ENCODE measurements at regions not wholly inside any gene's neighbourhood (a gene's known extent, or its start where the extent isn't known, plus 50 kb on each side); places are given as distances from the start of the nearest gene placed in this dataset.

DNA sequence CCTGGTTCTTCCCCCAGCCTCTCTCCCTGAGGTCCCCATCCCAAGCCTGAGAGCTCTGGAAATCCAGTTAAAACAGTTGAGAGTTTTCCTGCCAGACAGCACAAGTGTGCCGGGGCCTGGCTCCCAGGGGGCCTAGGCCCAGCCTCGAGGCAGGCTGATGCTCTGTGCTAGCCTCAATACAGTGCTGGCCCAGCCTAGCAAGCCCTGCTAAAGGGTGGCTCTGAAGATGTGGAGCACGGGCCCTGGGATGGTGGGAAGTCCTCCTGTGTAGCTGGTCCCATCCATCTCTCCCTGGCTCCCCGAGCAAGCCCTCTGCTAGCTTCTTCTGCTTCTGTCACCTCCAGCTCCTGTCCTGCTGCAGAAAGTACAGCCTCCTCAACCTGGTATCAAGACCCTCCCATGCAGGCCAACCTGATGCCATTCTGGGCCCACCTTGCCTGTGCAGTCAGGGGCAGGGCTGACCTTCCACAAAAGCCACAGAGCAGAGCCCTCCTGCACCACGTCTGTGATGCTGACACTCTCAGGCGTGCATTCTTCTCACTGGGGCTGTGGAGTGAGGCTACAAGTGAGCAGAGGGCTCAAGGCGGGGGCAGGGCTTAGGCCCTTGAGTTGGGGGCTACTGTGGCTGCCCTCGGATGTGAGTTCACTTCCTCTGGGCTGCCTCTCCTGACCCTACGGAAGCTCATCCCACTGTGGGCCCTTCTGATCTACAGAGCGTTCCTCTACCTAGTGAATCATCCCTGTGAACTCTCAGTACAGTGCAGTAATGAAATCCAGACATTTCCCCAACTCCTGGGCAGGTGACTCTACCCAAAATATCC, 60.1 kb upstream of the LAPTM4A start:
- FAIRE-seq (no peak), DNase-seq (ENCODE audit: low spot score) (no peak)

- FAIRE-seq (no peak), DNase-seq (ENCODE audit: low spot score) (no peak)
Observed at GRCh38 chr2:20110876-20111275, 59.4 kb upstream of the LAPTM4A start.

DNA sequence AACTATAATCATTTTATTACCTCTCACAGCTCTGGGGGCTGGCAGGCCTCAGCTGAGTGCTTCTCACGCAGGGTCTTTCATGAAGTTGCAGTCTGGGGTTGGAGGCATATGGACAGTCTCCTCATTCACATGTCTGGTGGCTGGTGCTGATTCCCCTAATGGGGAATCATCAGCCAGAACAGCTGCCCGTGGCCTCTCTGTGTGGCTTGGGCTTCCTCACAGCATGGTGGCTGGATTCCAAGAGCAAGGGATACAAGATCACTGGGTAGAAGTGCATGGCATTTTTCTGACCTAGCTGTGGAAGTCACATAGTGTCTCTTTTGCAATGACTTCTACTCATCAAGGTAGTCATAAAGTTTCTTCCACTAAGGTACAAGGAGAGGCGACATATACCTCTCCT, 59.0 kb upstream of the LAPTM4A start:
- no peak for FAIRE-seq
- DNase-seq (ENCODE audit: low spot score): no peak

DNA sequence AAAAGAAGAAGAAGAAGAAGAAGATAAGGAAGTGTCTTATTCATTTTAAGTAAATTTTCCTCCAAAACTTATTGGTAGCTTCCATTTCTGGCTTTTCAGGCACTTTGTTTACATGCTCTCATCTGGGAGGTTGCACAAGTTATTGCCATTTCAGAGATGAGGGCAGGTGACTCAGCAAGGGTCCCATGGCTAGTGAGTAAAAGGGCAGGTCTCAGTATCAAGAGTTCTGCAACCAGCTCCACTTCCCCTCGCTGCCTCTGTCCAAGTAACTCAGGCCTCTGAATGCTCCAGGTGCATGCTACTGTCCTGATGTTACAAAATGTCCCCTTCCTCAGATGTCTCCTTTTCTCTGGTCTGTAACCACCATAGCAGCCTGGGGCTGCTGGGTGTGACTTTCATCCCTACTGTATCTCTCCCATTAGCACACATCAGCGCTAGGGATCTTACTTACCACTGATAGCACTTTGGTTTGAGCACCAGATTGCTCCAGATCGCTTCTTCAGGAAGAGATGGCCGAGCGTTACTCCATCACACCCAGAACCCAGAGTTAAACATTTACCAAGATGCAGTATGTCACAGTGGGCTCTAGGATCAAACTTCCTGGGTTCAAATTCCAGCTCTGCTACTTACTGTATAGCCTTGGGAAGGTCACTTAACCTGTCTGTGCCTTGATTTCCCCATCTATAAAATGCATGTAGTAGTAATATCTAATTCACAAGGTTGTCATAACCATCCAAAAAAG, 57.4 kb upstream of the LAPTM4A start:
- FAIRE-seq (no peak), DNase-seq (ENCODE audit: low spot score) (peak; percentile 11)

- no peak for FAIRE-seq
Observed at GRCh38 chr2:20107776-20108175, 56.3 kb upstream of the LAPTM4A start.

GRCh38 chr2:20107352-20107751, 55.9 kb upstream of the LAPTM4A start:
- no peak for FAIRE-seq

More at GRCh38 chr2:20107776-20108175, 56.3 kb upstream of the LAPTM4A start:
- no peak for DNase-seq (ENCODE audit: low spot score)

GRCh38 chr2:20106746-20107145, 55.3 kb upstream of the LAPTM4A start:
- no peak for FAIRE-seq
- no peak for DNase-seq (ENCODE audit: low spot score)

More at GRCh38 chr2:20107352-20107751, 55.9 kb upstream of the LAPTM4A start:
- DNase-seq (ENCODE audit: low spot score): no peak

DNA sequence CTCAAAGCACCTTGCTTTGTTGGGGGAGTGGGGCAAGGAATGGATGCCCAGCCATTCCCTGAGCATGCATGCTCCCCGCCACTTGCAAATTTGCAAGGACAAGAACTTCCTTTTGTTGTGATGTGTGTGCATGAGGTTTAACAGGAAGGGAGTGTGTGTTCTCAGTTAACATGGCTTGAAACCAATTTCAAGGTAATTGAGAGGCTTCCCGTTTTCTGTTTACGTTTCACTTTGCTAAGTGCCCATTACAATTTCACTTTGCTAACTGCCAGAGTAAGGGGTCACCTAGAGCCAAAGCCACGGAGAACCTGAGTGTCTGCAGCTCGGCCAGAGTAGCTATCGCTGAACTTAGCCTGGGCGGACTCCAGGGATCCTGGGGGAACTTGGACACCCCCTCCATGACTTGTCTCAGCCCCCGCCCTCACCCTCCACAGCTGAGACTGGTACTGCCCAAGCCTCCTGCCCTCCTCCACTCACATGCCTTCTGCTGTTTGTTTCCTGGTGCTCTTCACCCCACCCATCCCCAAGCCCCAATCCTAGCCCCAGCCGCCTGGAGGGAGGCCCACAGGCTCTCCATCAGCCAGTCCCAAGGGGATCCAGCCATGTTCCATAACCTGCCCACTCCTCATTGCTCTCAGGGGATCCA, 53.6 kb upstream of the LAPTM4A start:
- DNase-seq (ENCODE audit: low spot score) (no peak), FAIRE-seq (no peak)

DNA sequence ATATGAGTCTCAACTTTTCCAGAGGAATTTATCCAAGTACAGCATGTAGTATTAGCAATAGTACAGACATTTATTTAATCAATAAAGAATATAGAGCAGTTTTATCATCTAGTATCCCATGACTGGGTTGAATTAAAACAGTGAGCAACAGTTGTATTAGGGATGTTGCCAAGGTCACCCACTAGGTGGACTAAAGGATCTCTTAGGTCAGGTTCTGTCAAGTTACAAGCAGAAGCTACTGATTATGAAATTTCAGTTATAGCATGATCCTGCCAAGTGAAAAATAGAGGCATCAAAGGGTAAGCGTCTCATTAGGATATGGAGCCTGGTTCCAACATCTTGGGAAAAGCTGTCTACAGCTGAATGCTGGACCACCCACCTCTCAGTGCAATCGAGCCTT, 52.1 kb upstream of the LAPTM4A start:
- no peak for FAIRE-seq
- DNase-seq (ENCODE audit: low spot score): peak; percentile 32
